Lung (tissue), 11 donors: ENCODE measurements at regions not wholly inside any gene's neighbourhood (a gene's known extent, or its start where the extent isn't known, plus 50 kb on each side); places are given as distances from the start of the nearest gene placed in this dataset.

ENCODE experiments used
- ATAC-seq: fragments of 200-7000 bp; cut with Tn5 transposase; one replicate; pipeline ENCODE4 v1.9.1; 2020; ENCODE audit warnings: moderate number of reproducible peaks; ENCODE audit not compliant: insufficient read depth, low FRiP score
- DNase-seq, 3 donors: peaks; one replicate each; pipeline ENCODE4 v3.0.0-alpha.2; 2013 to 2017
- H3K27ac ChIP-seq, 2 donors: one replicate each; pipeline ENCODE4 v1.5.1; 2013; ENCODE audit warnings: mild to moderate bottlenecking in 2 of 2, moderate library complexity in 2 of 2, control low read depth in 1 of 2, inconsistent platforms in 1 of 2, low read depth in 1 of 2, low read length in 1 of 2
- H3K27me3 ChIP-seq, 3 donors: one replicate each; pipeline ENCODE4 v1.5.1; 2013; ENCODE audit warnings: low read length in 2 of 3; ENCODE audit not compliant: control insufficient read depth in 3 of 3, insufficient read depth in 3 of 3
- H3K36me3 ChIP-seq, 4 donors: one replicate each; pipeline ENCODE4 v1.5.1; 2013; ENCODE audit warnings: low read length in 4 of 4, mild to moderate bottlenecking in 1 of 4, moderate library complexity in 1 of 4; ENCODE audit not compliant: control insufficient read depth in 4 of 4, insufficient read depth in 4 of 4
- H3K4me1 ChIP-seq, 5 donors: one replicate each; pipeline ENCODE4 v1.5.1; 2013; ENCODE audit warnings: low read length in 5 of 5, mild to moderate bottlenecking in 2 of 5, moderate library complexity in 1 of 5; ENCODE audit not compliant: control insufficient read depth in 5 of 5, insufficient read depth in 5 of 5
- H3K4me3 ChIP-seq: one replicate; pipeline ENCODE4 v1.5.1; 2013; ENCODE audit warnings: mild to moderate bottlenecking, control low read depth, moderate library complexity
- H3K9ac ChIP-seq, 2 donors: one replicate each; pipeline ENCODE4 v1.5.1; 2013; ENCODE audit warnings: low read length in 2 of 2, control low read depth in 1 of 2; ENCODE audit not compliant: insufficient read depth in 1 of 2
- H3K9me3 ChIP-seq, 4 donors: one replicate each; pipeline ENCODE4 v1.5.1; 2013; ENCODE audit warnings: low read length in 3 of 4, mild to moderate bottlenecking in 1 of 4, moderate library complexity in 1 of 4; ENCODE audit not compliant: control insufficient read depth in 4 of 4, insufficient read depth in 3 of 4
- whole genome bisulfite sequencing, 2 donors: extraction: QIAGEN DNeasy Blood & Tissue Kit; methylation state at CpG; one replicate each; pipeline ENCODE4 v1.1.7; 2013; 5-methylcytosine and 5-hydroxymethylcytosine counted together
- TF ChIP-seq, protein P1 (sequence below): IDR thresholded peaks from 2 replicates; pipeline ENCODE4 v1.5.1; 2012; ENCODE audit warnings: mild to moderate bottlenecking; ENCODE audit errors: control extremely low read depth, extremely low read depth
- donor health status: control.
- donor health status: control.
- donor health status: Bipolar disorder and iron deficiency.
- donor health status: healthy.
- donor health status: DM: yes; HTN: yes; CAD: no.

DNA sequence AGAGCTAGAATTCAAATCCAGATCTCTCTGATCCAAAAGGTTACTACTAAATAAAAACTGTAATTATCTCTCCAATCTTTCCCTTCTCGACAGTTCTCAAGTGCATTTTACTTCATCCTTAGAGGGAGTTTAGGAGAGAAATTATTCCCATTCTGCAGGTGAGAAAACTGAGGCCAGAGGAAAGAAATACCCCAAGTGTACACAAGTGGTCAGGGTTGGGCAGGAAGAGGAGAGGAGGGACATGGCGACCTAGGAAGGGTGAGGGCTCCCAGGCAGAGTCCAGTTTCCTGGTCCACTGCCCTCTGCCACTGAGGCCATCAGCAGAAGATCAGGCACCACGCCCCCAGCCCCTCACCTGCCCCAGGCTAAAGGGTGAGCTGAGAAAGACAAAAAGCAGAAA is 127.1 kb upstream of the RUNX3 start:
- no peak overlapping the region for H3K9ac ChIP-seq
- DNase-seq (no peak), ATAC-seq (no peak)
- no peaks in the 10 kb centered on the region for H3K36me3 ChIP-seq
- H3K27me3 ChIP-seq = peaks cover 0 to 6% (median 4%) of the 10 kb centered on the region in 3 donors
- H3K27ac ChIP-seq = no peak overlapping the region
- WGBS, 2 donors = 88 to 89% methylated on average over 3 of the region's 3 CpGs
- H3K4me1 ChIP-seq = peaks cover 0 to 18% (median 0%) of the 10 kb centered on the region in 5 donors
- no peaks in the 10 kb centered on the region for H3K9me3 ChIP-seq
- no peak overlapping the region for H3K4me3 ChIP-seq
- TF ChIP-seq, protein P1, sequence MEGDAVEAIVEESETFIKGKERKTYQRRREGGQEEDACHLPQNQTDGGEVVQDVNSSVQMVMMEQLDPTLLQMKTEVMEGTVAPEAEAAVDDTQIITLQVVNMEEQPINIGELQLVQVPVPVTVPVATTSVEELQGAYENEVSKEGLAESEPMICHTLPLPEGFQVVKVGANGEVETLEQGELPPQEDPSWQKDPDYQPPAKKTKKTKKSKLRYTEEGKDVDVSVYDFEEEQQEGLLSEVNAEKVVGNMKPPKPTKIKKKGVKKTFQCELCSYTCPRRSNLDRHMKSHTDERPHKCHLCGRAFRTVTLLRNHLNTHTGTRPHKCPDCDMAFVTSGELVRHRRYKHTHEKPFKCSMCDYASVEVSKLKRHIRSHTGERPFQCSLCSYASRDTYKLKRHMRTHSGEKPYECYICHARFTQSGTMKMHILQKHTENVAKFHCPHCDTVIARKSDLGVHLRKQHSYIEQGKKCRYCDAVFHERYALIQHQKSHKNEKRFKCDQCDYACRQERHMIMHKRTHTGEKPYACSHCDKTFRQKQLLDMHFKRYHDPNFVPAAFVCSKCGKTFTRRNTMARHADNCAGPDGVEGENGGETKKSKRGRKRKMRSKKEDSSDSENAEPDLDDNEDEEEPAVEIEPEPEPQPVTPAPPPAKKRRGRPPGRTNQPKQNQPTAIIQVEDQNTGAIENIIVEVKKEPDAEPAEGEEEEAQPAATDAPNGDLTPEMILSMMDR = no peak

GRCh38 chr1:25056536-25056935 is 126.5 kb upstream of the RUNX3 start:
- ATAC-seq (no peak), DNase-seq (no peak)
- peaks cover 0 to 6% (median 4%) of the 10 kb centered on the region in 3 donors for H3K27me3 ChIP-seq
- WGBS, 2 donors = 83% methylated on average over 9 of the region's 9 CpGs
- peaks cover 0 to 13% (median 0%) of the 10 kb centered on the region in 5 donors for H3K4me1 ChIP-seq
- H3K4me3 ChIP-seq = no peak overlapping the region
- no peaks in the 10 kb centered on the region for H3K9me3 ChIP-seq
- no peak overlapping the region for H3K9ac ChIP-seq
- no peaks in the 10 kb centered on the region for H3K36me3 ChIP-seq
- H3K27ac ChIP-seq = no peak overlapping the region
- TF ChIP-seq, protein P1 = no peak

- WGBS, 2 donors = 80 to 95% methylated on average over 5 of the region's 5 CpGs
- ATAC-seq (no peak), DNase-seq (no peak)
- Histone ChIP-seq H3K9me3 (no peaks in the 10 kb centered on the region), H3K36me3 (no peaks in the 10 kb centered on the region), H3K4me1 (peaks cover 0 to 8% (median 0%) of the 10 kb centered on the region in 5 donors), H3K27me3 (peaks cover 0 to 6% (median 4%) of the 10 kb centered on the region in 3 donors), H3K9ac (no peak overlapping the region), H3K4me3 (no peak overlapping the region), H3K27ac (no peak overlapping the region)
- TF ChIP-seq, protein P1 = no peak
These were observed 125.9 kb upstream of the RUNX3 start for GRCh38 chr1:25055961-25056360.

GRCh38 chr1:25055324-25055780 is 125.3 kb upstream of the RUNX3 start:
- Histone ChIP-seq H3K9ac (no peak overlapping the region), H3K27me3 (peaks cover 0 to 6% (median 4%) of the 10 kb centered on the region in 3 donors), H3K4me1 (peaks cover 0 to 7% (median 0%) of the 10 kb centered on the region in 5 donors), H3K4me3 (no peak overlapping the region), H3K9me3 (no peaks in the 10 kb centered on the region), H3K36me3 (no peaks in the 10 kb centered on the region), H3K27ac (no peak overlapping the region)
- ATAC-seq (no peak), DNase-seq (no peak)
- TF ChIP-seq, protein P1 = no peak
- WGBS, 2 donors = 82 to 85% methylated on average over 13 of the region's 13 CpGs
